Peyer's patch (tissue), 4 donors: ENCODE measurements at regions not wholly inside any gene's neighbourhood (a gene's known extent, or its start where the extent isn't known, plus 50 kb on each side); places are given as distances from the start of the nearest gene placed in this dataset.

Source experiments
- DNase-seq, 3 donors: peaks; one replicate each; pipeline ENCODE4 v3.0.0-alpha.2; 2017 to 2019
- H3K27ac ChIP-seq, 4 donors: fragments of 200-600 bp; sonication (generic); one replicate each; pipeline ENCODE4 v1.5.1; 2016 to 2019
- H3K27me3 ChIP-seq, 2 donors: fragments of 200-600 bp; sonication (generic); one replicate each; pipeline ENCODE4 v1.5.1; 2019
- H3K36me3 ChIP-seq, 3 donors: fragments of 200-600 bp; sonication (generic); one replicate each; pipeline ENCODE4 v1.5.1; 2016 to 2019
- H3K4me1 ChIP-seq, 4 donors: fragments of 200-600 bp; sonication (generic); one replicate each; pipeline ENCODE4 v1.5.1; 2016 to 2019
- H3K4me3 ChIP-seq, 4 donors: fragments of 200-600 bp; sonication (generic); 1 replicate in 3 of 4; 2 replicates in 1 of 4; pipeline ENCODE4 v1.5.1; 2016 to 2019; ENCODE audit warnings: mild to moderate bottlenecking in 1 of 4
- H3K9me3 ChIP-seq, 4 donors: fragments of 200-600 bp; sonication (generic); one replicate each; pipeline ENCODE4 v1.5.1; 2016 to 2019; ENCODE audit warnings: mild to moderate bottlenecking in 1 of 4
- POLR2A ChIP-seq, 2 donors: fragments of 450-650 bp; IDR thresholded peaks; one replicate each; pipeline ENCODE4 v1.5.1; 2017; ENCODE audit warnings: antibody characterized with exemption in 2 of 2, mild to moderate bottlenecking in 2 of 2, moderate library complexity in 2 of 2
- TF ChIP-seq, protein P1 (sequence below), 6 experiments: fragments of 450-650 bp in 4 of 6; fragments of 200-600 bp in 2 of 6; sonication (generic) in 1 of 6; IDR thresholded peaks; one replicate each; pipeline ENCODE4 v1.5.1; 2017 to 2019; ENCODE audit warnings: antibody characterized with exemption in 6 of 6, mild to moderate bottlenecking in 3 of 6, moderate library complexity in 1 of 6

DNA sequence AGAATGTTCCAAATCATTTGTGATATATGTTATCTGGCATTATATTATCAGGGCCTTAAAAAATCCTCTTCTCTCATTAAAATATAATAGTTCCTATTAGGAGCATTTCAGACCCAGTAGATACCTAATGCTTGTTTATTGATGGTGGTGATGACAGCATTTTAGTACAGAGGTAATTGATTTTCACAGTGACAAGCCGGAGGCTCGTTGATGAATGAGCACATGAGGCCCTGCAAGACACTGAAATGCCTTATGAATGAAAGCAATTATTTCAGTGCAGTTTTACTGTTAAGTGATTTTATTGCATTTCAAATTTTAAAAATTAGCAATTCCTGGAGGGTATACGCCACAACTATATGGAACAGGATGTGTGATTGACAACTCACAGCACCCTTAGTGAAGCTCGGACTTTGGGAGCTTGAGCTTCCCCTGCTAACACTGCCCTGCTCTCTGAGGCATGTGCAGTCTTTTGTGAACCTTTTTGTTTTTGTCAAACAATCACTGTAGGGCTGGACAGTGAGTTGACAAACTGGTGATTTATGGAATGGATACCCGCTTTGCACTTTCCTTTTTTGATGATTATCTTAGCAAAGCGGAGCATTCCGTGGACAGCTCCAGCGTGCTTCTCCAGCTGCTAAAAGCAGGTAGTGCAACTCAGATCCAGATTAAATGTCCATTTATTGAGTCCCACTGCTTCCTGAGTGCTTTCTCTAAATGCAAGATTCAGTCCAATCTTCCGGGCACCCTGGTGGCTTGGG, 187.0 kb upstream of the ATP10A start:
- H3K36me3 ChIP-seq = no peaks in the 10 kb centered on the region
- TF ChIP-seq, protein P1, sequence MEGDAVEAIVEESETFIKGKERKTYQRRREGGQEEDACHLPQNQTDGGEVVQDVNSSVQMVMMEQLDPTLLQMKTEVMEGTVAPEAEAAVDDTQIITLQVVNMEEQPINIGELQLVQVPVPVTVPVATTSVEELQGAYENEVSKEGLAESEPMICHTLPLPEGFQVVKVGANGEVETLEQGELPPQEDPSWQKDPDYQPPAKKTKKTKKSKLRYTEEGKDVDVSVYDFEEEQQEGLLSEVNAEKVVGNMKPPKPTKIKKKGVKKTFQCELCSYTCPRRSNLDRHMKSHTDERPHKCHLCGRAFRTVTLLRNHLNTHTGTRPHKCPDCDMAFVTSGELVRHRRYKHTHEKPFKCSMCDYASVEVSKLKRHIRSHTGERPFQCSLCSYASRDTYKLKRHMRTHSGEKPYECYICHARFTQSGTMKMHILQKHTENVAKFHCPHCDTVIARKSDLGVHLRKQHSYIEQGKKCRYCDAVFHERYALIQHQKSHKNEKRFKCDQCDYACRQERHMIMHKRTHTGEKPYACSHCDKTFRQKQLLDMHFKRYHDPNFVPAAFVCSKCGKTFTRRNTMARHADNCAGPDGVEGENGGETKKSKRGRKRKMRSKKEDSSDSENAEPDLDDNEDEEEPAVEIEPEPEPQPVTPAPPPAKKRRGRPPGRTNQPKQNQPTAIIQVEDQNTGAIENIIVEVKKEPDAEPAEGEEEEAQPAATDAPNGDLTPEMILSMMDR (IDR thresholded peaks at IDR 0.05) = no peak
- no peak for TF ChIP-seq POLR2A (IDR thresholded peaks at IDR 0.05)
- no peaks in the 10 kb centered on the region for H3K4me1 ChIP-seq
- no peak for DNase-seq
- H3K27ac ChIP-seq = no peak overlapping the region
- no peaks in the 10 kb centered on the region for H3K27me3 ChIP-seq
- H3K4me3 ChIP-seq = no peak overlapping the region
- H3K9me3 ChIP-seq = no peaks in the 10 kb centered on the region

GRCh38 chr15:26048669-26049068, 185.5 kb upstream of the ATP10A start:
- TF ChIP-seq, protein P1 (IDR thresholded peaks at IDR 0.05) = no peak
- TF ChIP-seq POLR2A (IDR thresholded peaks at IDR 0.05) = no peak
- DNase-seq = no peak
- Histone ChIP-seq H3K36me3 (no peaks in the 10 kb centered on the region), H3K27ac (no peak overlapping the region), H3K27me3 (no peaks in the 10 kb centered on the region), H3K4me3 (no peak overlapping the region), H3K9me3 (no peaks in the 10 kb centered on the region), H3K4me1 (no peaks in the 10 kb centered on the region)

DNA sequence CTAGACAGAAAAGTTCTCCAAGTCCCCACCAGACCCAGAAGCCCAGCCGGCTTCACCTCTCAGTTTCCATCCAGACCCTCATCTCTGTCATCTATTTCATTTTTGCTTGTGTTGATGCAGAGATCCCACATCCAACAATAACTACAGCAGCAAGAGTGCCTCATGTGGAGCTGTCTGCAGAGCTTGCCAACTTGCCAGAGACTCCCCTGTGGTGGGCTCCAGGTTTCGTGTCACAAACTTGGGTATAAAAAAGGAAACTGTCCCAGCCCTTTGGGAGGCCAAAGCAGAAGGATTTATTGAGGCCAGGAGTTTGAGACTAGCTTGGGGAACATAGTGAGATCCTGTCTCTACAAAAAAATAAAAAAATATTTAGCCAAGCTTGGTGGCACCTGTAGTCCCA, 182.4 kb upstream of the ATP10A start:
- DNase-seq = no peak
- TF ChIP-seq POLR2A (IDR thresholded peaks at IDR 0.05) = no peak
- TF ChIP-seq, protein P1 (IDR thresholded peaks at IDR 0.05) = no peak
- Histone ChIP-seq H3K27me3 (no peaks in the 10 kb centered on the region), H3K9me3 (no peaks in the 10 kb centered on the region), H3K36me3 (no peaks in the 10 kb centered on the region), H3K4me3 (no peak overlapping the region), H3K4me1 (no peaks in the 10 kb centered on the region), H3K27ac (no peak overlapping the region)

DNA sequence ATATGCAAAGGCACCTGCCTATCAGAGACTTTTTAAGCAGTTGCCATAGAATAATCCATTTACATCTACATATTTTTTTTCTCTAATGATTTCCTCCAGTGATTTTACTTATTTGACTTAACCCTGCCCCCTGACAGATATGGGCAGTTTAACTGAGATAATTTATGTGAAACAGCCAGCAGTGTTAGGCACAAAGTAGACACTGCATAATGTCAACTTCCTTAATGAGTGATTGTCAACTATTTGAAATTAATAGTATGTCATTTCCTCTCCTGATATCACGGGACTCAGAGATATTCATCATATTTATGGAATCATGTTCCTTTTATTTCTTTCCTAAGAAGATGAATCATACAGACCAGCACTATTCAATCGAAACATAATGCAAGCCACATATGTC, 179.9 kb upstream of the ATP10A start:
- DNase-seq = no peak
- TF ChIP-seq, protein P1 (IDR thresholded peaks at IDR 0.05) = no peak
- no peak for TF ChIP-seq POLR2A (IDR thresholded peaks at IDR 0.05)
- Histone ChIP-seq H3K4me3 (no peak overlapping the region), H3K4me1 (no peaks in the 10 kb centered on the region), H3K27me3 (no peaks in the 10 kb centered on the region), H3K36me3 (no peaks in the 10 kb centered on the region), H3K9me3 (no peaks in the 10 kb centered on the region), H3K27ac (no peak overlapping the region)

DNA sequence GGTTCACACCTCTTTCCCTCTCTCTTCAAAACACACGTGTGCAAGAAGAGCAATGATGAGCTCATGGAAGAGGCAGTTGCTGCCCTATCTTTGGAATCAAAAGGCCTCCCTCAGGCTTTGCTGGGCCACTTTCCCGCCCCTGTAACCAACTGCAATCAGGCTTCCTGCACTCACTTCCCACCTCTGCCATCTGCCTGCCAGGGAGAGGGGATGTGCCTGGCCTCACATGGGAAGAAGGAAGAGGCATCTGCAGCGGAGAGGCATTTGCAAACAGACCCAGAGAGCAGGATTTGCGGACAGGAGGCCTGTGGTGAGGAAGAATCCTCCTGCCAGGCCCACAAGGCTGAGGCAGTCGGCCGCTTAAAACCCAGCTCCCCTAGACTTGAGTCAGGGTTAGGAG, 175.6 kb upstream of the ATP10A start:
- TF ChIP-seq, protein P1 (IDR thresholded peaks at IDR 0.05) = no peak
- no peak for TF ChIP-seq POLR2A (IDR thresholded peaks at IDR 0.05)
- no peaks in the 10 kb centered on the region for H3K36me3 ChIP-seq
- H3K27me3 ChIP-seq = no peaks in the 10 kb centered on the region
- no peaks in the 10 kb centered on the region for H3K4me1 ChIP-seq
- H3K4me3 ChIP-seq = no peak overlapping the region
- DNase-seq = no peak
- H3K9me3 ChIP-seq = no peaks in the 10 kb centered on the region
- H3K27ac ChIP-seq = no peak overlapping the region
